IMR-90 (cell line): ENCODE measurements at regions not wholly inside any gene's neighbourhood (a gene's known extent, or its start where the extent isn't known, plus 50 kb on each side); places are given as distances from the start of the nearest gene placed in this dataset.

Experiments used
- ATAC-seq: fragments of 200-7000 bp; cut with Tn5 transposase; 2 replicates; pipeline ENCODE4 v1.9.1; 2020; ENCODE audit warnings: low read depth, mild to moderate bottlenecking, moderate library complexity
- BruUV-seq: library from RNA; stranded (reverse); fragments of 400-500 nt; replicated peaks from 2 replicates; lab custom pipeline; 2021; lab: Mats Ljungman, UMichigan
- CTCF ChIA-PET: fragments of 300-600 bp; formaldehyde crosslinking; extraction: SDS; loops from one replicate; lab custom pipeline; 2021; ENCODE audit warnings: antibody characterized with exemption; lab: Yijun Ruan, JAX
- POLR2A ChIA-PET: fragments of 300-600 bp; sonication (Branson Sonifier 250); formaldehyde crosslinking; loops from one replicate; lab custom pipeline; 2022; ENCODE audit warnings: antibody characterized with exemption; ENCODE audit not compliant: unreplicated experiment; lab: Charles Lee
- DNase-seq: peaks from one replicate; pipeline ENCODE4 v3.0.0; 2013
- H2AFZ ChIP-seq: replicated peaks from 2 replicates; pipeline ENCODE3; 2013; ENCODE audit warnings: low read length, mild to moderate bottlenecking; ENCODE audit not compliant: poor library complexity
- H2AK5ac ChIP-seq: 2 replicates; pipeline ENCODE4 v1.6.1; 2013; ENCODE audit warnings: low read depth, low read length, inconsistent platforms
- H2AK9ac ChIP-seq: replicated peaks from 2 replicates; pipeline ENCODE3; 2013; ENCODE audit warnings: mild to moderate bottlenecking, low read depth, low read length, moderate library complexity; ENCODE audit not compliant: poor library complexity
- H2BK120ac ChIP-seq: 2 replicates; pipeline ENCODE4 v1.6.1; 2013; ENCODE audit warnings: low read depth, low read length, inconsistent platforms
- H2BK15ac ChIP-seq: 3 replicates; pipeline ENCODE4 v1.6.1; 2013; ENCODE audit warnings: low read depth, low read length, inconsistent platforms
- H2BK20ac ChIP-seq: 2 replicates; pipeline ENCODE4 v1.6.1; 2013; ENCODE audit warnings: low read depth, mild to moderate bottlenecking, inconsistent platforms, low read length, moderate library complexity
- H2BK5ac ChIP-seq: 2 replicates; pipeline ENCODE4 v1.6.1; 2013; ENCODE audit warnings: mild to moderate bottlenecking, low read depth, low read length, inconsistent platforms; ENCODE audit not compliant: poor library complexity, severe bottlenecking
- H3K14ac ChIP-seq: replicated peaks from 2 replicates; pipeline ENCODE4 v1.6.1; 2013; ENCODE audit warnings: low read depth, low read length, inconsistent platforms
- H3K18ac ChIP-seq: 2 replicates; pipeline ENCODE4 v1.6.1; 2013; ENCODE audit warnings: low read depth, low read length, control low read depth
- H3K23ac ChIP-seq: 2 replicates; pipeline ENCODE4 v1.6.1; 2013; ENCODE audit warnings: low read depth, low read length, inconsistent platforms
- H3K27ac ChIP-seq: 2 replicates; pipeline ENCODE4 v1.5.1; 2013; ENCODE audit warnings: mild to moderate bottlenecking, control low read depth, low read length; ENCODE audit not compliant: insufficient read depth
- H3K27me3 ChIP-seq: 2 replicates; pipeline ENCODE4 v1.6.1; 2013; ENCODE audit warnings: low read length; ENCODE audit not compliant: control insufficient read depth, insufficient read depth
- H3K36me3 ChIP-seq: 2 replicates; pipeline ENCODE4 v1.6.1; 2013; ENCODE audit warnings: low read length, mixed read lengths; ENCODE audit not compliant: control insufficient read depth, insufficient read depth
- H3K4ac ChIP-seq: 2 replicates; pipeline ENCODE4 v1.6.1; 2013; ENCODE audit warnings: low read depth, low read length, inconsistent platforms
- H3K4me1 ChIP-seq: 2 replicates; pipeline ENCODE4 v1.6.1; 2013; ENCODE audit warnings: low read length, mixed read lengths; ENCODE audit not compliant: control insufficient read depth, insufficient read depth
- H3K4me2 ChIP-seq: 2 replicates; pipeline ENCODE4 v1.6.1; 2013; ENCODE audit warnings: low read depth, mild to moderate bottlenecking, control low read depth, low read length, moderate library complexity
- H3K4me3 ChIP-seq: 2 replicates; pipeline ENCODE4 v1.5.1; 2013; ENCODE audit warnings: low read depth, mild to moderate bottlenecking, control low read depth, low read length, moderate library complexity; ENCODE audit not compliant: insufficient read depth
- H3K56ac ChIP-seq: 2 replicates; pipeline ENCODE4 v1.6.1; 2013; ENCODE audit warnings: low read length, inconsistent platforms; ENCODE audit not compliant: insufficient read depth; ENCODE audit errors: extremely low read depth
- H3K79me1 ChIP-seq, 2 experiments: 2 replicates each; pipeline ENCODE4 v1.6.1; 2013; ENCODE audit warnings: low read length in 2 of 2, inconsistent platforms in 1 of 2, low read depth in 1 of 2
- H3K9ac ChIP-seq: 2 replicates; pipeline ENCODE4 v1.6.1; 2013; ENCODE audit warnings: low read depth, low read length, control low read depth
- H3K9me1 ChIP-seq: 2 replicates; pipeline ENCODE4 v1.6.1; 2013; ENCODE audit warnings: low read length, inconsistent platforms; ENCODE audit not compliant: insufficient read depth
- H3K9me3 ChIP-seq: 2 replicates; pipeline ENCODE4 v1.6.1; 2013; ENCODE audit warnings: low read length; ENCODE audit not compliant: control insufficient read depth, insufficient read depth
- H4K20me1 ChIP-seq: 2 replicates; pipeline ENCODE4 v1.6.1; 2013; ENCODE audit warnings: low read length, inconsistent platforms; ENCODE audit not compliant: insufficient read depth
- H4K5ac ChIP-seq: 2 replicates; pipeline ENCODE4 v1.6.1; 2013; ENCODE audit warnings: mild to moderate bottlenecking, low read depth, low read length, control low read depth
- H4K8ac ChIP-seq, 2 experiments: 2 replicates each; pipeline ENCODE4 v1.6.1; 2013; ENCODE audit warnings: low read depth in 2 of 2, low read length in 2 of 2, control low read depth in 1 of 2, inconsistent platforms in 1 of 2
- H4K91ac ChIP-seq: 2 replicates; pipeline ENCODE4 v1.6.1; 2013; ENCODE audit warnings: low read depth, low read length, inconsistent platforms; ENCODE audit not compliant: insufficient read depth
- CHD1 ChIP-seq: IDR thresholded peaks from 2 replicates; pipeline ENCODE4 v1.6.1; 2012; ENCODE audit warnings: low read depth, low read length, improper control_type of control experiment
- FOS ChIP-seq: fragments of 150-350 bp; IDR thresholded peaks from 2 replicates; pipeline ENCODE4 v1.6.1; 2016; ENCODE audit warnings: low read depth, low read length
- RFX5 ChIP-seq: IDR thresholded peaks from 2 replicates; pipeline ENCODE4 v1.8.0; 2012; ENCODE audit warnings: low read depth, mild to moderate bottlenecking, low read length, moderate library complexity
- dilution Hi-C: fragments of 300-500 bp; cut with HindIII; formaldehyde crosslinking; loops from one replicate; pipeline ENCODE4 v1.14.3; 2018; ENCODE audit warnings: low sequenced_read_pairs; ENCODE audit not compliant: unreplicated experiment
- in situ Hi-C: fragments of 300-500 bp; cut with MboI; formaldehyde crosslinking; loops from 3 replicates; pipeline ENCODE4 v1.14.3; 2019; ENCODE audit warnings: low sequenced_read_pairs, inconsistent platforms, mixed read lengths
- intact Hi-C: fragments of 100-400 bp; cut with micrococcal nuclease; formaldehyde crosslinking; loops from 2 replicates; pipeline ENCODE4 v1.10.0; 2022

GRCh38 chr4:81595287-81595686, 123.6 kb upstream of the RASGEF1B start:
- Histone ChIP-seq H2AFZ (no peak overlapping the region), H3K23ac (no peak overlapping the region), H2AK5ac (no peak overlapping the region), H3K9me1 (no peaks in the 10 kb centered on the region), H3K18ac (no peak overlapping the region), H3K36me3 (no peaks in the 10 kb centered on the region), H2BK120ac (no peak overlapping the region), H4K91ac (no peak overlapping the region), H3K9ac (no peak overlapping the region), H2BK15ac (no peak overlapping the region), H4K5ac (no peak overlapping the region), H3K4me1 (no peaks in the 10 kb centered on the region), H3K4me2 (no peak overlapping the region), H3K79me1 (no peaks in the 10 kb centered on the region), H2BK20ac (no peak overlapping the region), H4K8ac (no peak overlapping the region), H4K20me1 (no peaks in the 10 kb centered on the region), H3K14ac (no peak overlapping the region), H2BK5ac (no peak overlapping the region), H3K27ac (no peak overlapping the region), H3K9me3 (no peaks in the 10 kb centered on the region), H3K27me3 (no peaks in the 10 kb centered on the region), H3K4me3 (no peak overlapping the region), H3K56ac (no peak overlapping the region), H2AK9ac (no peak overlapping the region), H3K4ac (no peak overlapping the region)
- in situ Hi-C loops, result no loop called here
- CTCF ChIA-PET, result no interaction called here
- POLR2A ChIA-PET, result no interaction called here
- TF ChIP-seq FOS, result no peak
- TF ChIP-seq RFX5, result no peak
- no peak for TF ChIP-seq CHD1
- BruUV-seq, result no TSS peak
- dilution Hi-C loops, result no loop called here
- intact Hi-C loops, result no loop called here
- no peak for DNase-seq
- no peak for ATAC-seq
